Subcutaneous abdominal adipose tissue (tissue), 5 donors: ENCODE measurements at regions not wholly inside any gene's neighbourhood (a gene's known extent, or its start where the extent isn't known, plus 50 kb on each side); places are given as distances from the start of the nearest gene placed in this dataset.

Experiments used
- H3K27ac ChIP-seq: one replicate; pipeline ENCODE4 v1.7.0; 2013; ENCODE audit warnings: low read depth, mild to moderate bottlenecking, inconsistent platforms, low read length, moderate library complexity
- H3K27me3 ChIP-seq, 5 donors: one replicate each; pipeline ENCODE4 v1.7.0; 2013; ENCODE audit warnings: low read length in 5 of 5, inconsistent platforms in 1 of 5; ENCODE audit not compliant: control insufficient read depth in 5 of 5, insufficient read depth in 4 of 5
- H3K36me3 ChIP-seq, 5 donors: one replicate each; pipeline ENCODE4 v1.7.0; 2013; ENCODE audit warnings: low read length in 5 of 5; ENCODE audit not compliant: control insufficient read depth in 5 of 5, insufficient read depth in 5 of 5
- H3K4me1 ChIP-seq, 5 donors: one replicate each; pipeline ENCODE4 v1.7.0; 2013; ENCODE audit warnings: low read length in 5 of 5, mild to moderate bottlenecking in 3 of 5, moderate library complexity in 1 of 5; ENCODE audit not compliant: control insufficient read depth in 5 of 5, insufficient read depth in 5 of 5
- H3K4me3 ChIP-seq, 5 donors: one replicate each; pipeline ENCODE4 v1.7.0; 2013; ENCODE audit warnings: low read length in 5 of 5, low read depth in 1 of 5
- H3K9ac ChIP-seq, 5 donors: one replicate each; pipeline ENCODE4 v1.7.0; 2013; ENCODE audit warnings: low read length in 5 of 5, mild to moderate bottlenecking in 4 of 5, moderate library complexity in 3 of 5
- H3K9me3 ChIP-seq, 5 donors: one replicate each; pipeline ENCODE4 v1.7.0; 2013; ENCODE audit warnings: low read length in 5 of 5; ENCODE audit not compliant: control insufficient read depth in 5 of 5
- donor health status: healthy.
- donor health status: healthy.
- donor health status: healthy.
- donor health status: healthy.
- donor health status: healthy.

GRCh38 chr5:60338846-60339245, 361.1 kb downstream of the DEPDC1B start:
- H3K27ac ChIP-seq, result no peak overlapping the region
- H3K4me3 ChIP-seq, result no peak overlapping the region

GRCh38 chr5:60336491-60336890, 363.5 kb downstream of the DEPDC1B start:
- Histone ChIP-seq H3K27ac (no peak overlapping the region), H3K9me3 (no peaks in the 10 kb centered on the region), H3K4me1 (peaks cover 0 to 4% (median 0%) of the 10 kb centered on the region in 5 donors), H3K4me3 (no peak overlapping the region), H3K9ac (no peak overlapping the region), H3K27me3 (no peaks in the 10 kb centered on the region), H3K36me3 (no peaks in the 10 kb centered on the region)

More at GRCh38 chr5:60338846-60339245, 361.1 kb downstream of the DEPDC1B start:
- no peaks in the 10 kb centered on the region for H3K36me3 ChIP-seq
- no peaks in the 10 kb centered on the region for H3K9me3 ChIP-seq
- no peaks in the 10 kb centered on the region for H3K27me3 ChIP-seq
- H3K9ac ChIP-seq, result no peak overlapping the region
- H3K4me1 ChIP-seq, result peaks cover 0 to 4% (median 0%) of the 10 kb centered on the region in 5 donors

GRCh38 chr5:60335913-60336312, 364.1 kb downstream of the DEPDC1B start:
- no peak overlapping the region for H3K4me3 ChIP-seq
- no peak overlapping the region for H3K9ac ChIP-seq
- H3K27me3 ChIP-seq, result no peaks in the 10 kb centered on the region
- no peak overlapping the region for H3K27ac ChIP-seq
- H3K9me3 ChIP-seq, result no peaks in the 10 kb centered on the region
- no peaks in the 10 kb centered on the region for H3K36me3 ChIP-seq
- peaks cover 0 to 4% (median 0%) of the 10 kb centered on the region in 5 donors for H3K4me1 ChIP-seq

- Histone ChIP-seq H3K9ac (no peak overlapping the region), H3K4me1 (no peaks in the 10 kb centered on the region), H3K4me3 (no peak overlapping the region), H3K9me3 (no peaks in the 10 kb centered on the region), H3K36me3 (no peaks in the 10 kb centered on the region), H3K27me3 (no peaks in the 10 kb centered on the region), H3K27ac (no peak overlapping the region)
These were observed 365.7 kb downstream of the DEPDC1B start for GRCh38 chr5:60334281-60334713.

GRCh38 chr5:60333005-60333571, 366.9 kb downstream of the DEPDC1B start:
- H3K36me3 ChIP-seq, result no peaks in the 10 kb centered on the region
- no peak overlapping the region for H3K4me3 ChIP-seq
- H3K27me3 ChIP-seq, result no peaks in the 10 kb centered on the region
- no peaks in the 10 kb centered on the region for H3K9me3 ChIP-seq
- no peak overlapping the region for H3K9ac ChIP-seq
- H3K27ac ChIP-seq, result no peak overlapping the region
- no peaks in the 10 kb centered on the region for H3K4me1 ChIP-seq

- H3K4me1 ChIP-seq, result no peaks in the 10 kb centered on the region
- no peak overlapping the region for H3K4me3 ChIP-seq
- H3K9ac ChIP-seq, result no peak overlapping the region
- no peaks in the 10 kb centered on the region for H3K27me3 ChIP-seq
- H3K36me3 ChIP-seq, result no peaks in the 10 kb centered on the region
- no peak overlapping the region for H3K27ac ChIP-seq
- no peaks in the 10 kb centered on the region for H3K9me3 ChIP-seq
These were observed 367.5 kb downstream of the DEPDC1B start for GRCh38 chr5:60332244-60333004.

- H3K4me1 ChIP-seq, result no peaks in the 10 kb centered on the region
- no peak overlapping the region for H3K9ac ChIP-seq
- H3K27ac ChIP-seq, result no peak overlapping the region
These were observed 369.7 kb downstream of the DEPDC1B start for GRCh38 chr5:60330236-60330635.

GRCh38 chr5:60325870-60326269, 374.1 kb downstream of the DEPDC1B start:
- Histone ChIP-seq H3K27ac (no peak overlapping the region), H3K36me3 (no peaks in the 10 kb centered on the region), H3K9me3 (no peaks in the 10 kb centered on the region), H3K9ac (no peak overlapping the region), H3K4me3 (no peak overlapping the region), H3K4me1 (no peaks in the 10 kb centered on the region), H3K27me3 (no peaks in the 10 kb centered on the region)

More at GRCh38 chr5:60330236-60330635, 369.7 kb downstream of the DEPDC1B start:
- Histone ChIP-seq H3K4me3 (no peak overlapping the region), H3K9me3 (no peaks in the 10 kb centered on the region), H3K27me3 (no peaks in the 10 kb centered on the region), H3K36me3 (no peaks in the 10 kb centered on the region)

GRCh38 chr5:60323596-60323995, 376.4 kb downstream of the DEPDC1B start:
- no peaks in the 10 kb centered on the region for H3K36me3 ChIP-seq
- H3K9me3 ChIP-seq, result no peaks in the 10 kb centered on the region
- H3K9ac ChIP-seq, result no peak overlapping the region
- no peaks in the 10 kb centered on the region for H3K4me1 ChIP-seq
- H3K4me3 ChIP-seq, result no peak overlapping the region
- H3K27me3 ChIP-seq, result no peaks in the 10 kb centered on the region
- H3K27ac ChIP-seq, result no peak overlapping the region

- H3K27ac ChIP-seq, result no peak overlapping the region
- no peak overlapping the region for H3K4me3 ChIP-seq
- no peaks in the 10 kb centered on the region for H3K9me3 ChIP-seq
- H3K9ac ChIP-seq, result no peak overlapping the region
- no peaks in the 10 kb centered on the region for H3K36me3 ChIP-seq
- no peaks in the 10 kb centered on the region for H3K4me1 ChIP-seq
- H3K27me3 ChIP-seq, result no peaks in the 10 kb centered on the region
These were observed 387.9 kb downstream of the DEPDC1B start for GRCh38 chr5:60312098-60312497.
